Inferior parietal cortex (tissue), 1 donor: ENCODE measurements at regions not wholly inside any gene's neighbourhood (a gene's known extent, or its start where the extent isn't known, plus 50 kb on each side); places are given as distances from the start of the nearest gene placed in this dataset.

Experiments used
- DNase-seq: peaks from one replicate; pipeline ENCODE4 v3.0.0-alpha.2; 2016; ENCODE audit errors: extremely low spot score

DNA sequence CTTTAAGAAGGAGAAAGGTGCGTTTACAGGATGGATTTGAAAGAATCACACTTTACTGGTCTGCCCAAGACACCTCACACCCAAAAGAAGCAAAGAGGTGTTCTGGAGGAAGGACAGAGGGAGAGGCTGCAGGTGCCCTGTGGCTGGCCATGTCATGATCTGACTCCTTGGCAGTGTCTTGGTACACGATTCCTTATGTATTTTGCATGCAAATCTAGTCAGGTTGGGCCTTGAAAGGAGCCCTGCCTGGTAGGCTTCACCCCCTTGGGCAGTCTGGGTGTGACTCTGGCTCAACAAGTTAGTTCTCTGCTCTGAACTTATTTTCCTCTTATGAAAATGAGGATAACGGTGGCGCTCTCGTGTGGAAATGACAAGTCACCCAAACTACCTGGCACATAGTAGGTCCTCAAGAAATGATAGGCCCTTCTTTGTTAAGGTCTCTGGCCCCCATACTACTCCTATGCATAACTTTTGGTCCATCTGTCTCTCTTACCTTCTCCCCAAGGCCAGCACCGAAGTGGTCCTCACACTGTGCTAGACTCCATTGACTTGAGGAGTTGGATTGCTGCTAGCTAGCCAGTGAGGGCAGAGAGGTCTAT is 212.5 kb downstream of the SEMA6A start:
- no peak for DNase-seq

DNA sequence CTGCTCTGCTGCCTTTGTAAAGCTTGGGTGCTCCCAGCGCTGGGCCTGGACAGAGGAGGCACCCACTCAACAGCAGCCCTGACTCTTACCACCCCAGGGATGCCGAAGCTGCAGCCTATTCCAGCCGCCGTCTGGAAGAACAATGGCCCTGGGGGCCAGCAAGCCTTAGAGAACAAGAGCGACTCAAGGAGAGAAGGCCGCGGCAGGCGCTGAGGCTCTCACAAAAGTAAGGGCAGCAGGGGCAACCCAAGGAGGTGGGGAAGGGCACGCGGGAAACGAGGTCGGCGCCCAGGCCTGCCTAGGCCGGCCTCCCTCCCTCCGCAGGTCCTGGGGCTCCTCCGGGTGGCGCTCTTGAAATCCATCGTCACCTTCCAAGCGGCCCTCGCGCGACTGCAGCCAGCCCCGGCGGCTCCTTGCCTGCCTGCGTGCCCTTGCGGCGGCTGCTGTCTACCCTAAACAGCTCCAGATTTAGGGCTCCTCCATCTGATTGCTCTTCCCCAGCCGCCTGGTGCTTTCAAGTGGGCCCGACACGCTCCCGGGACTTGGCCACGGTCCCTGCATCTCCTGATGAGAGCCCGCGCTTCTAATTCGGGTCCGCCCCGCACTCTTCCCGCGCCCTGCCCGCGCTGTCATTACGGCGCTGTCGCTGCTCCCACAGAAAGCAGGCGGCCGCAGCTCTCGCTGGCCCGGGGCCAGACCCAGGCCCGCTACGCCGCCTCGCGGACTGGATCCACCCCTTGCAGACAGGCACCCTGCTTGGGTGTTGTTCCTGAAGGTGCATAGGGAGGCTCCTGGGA is 213.3 kb downstream of the SEMA6A start:
- DNase-seq: peak; percentile 63

DNA sequence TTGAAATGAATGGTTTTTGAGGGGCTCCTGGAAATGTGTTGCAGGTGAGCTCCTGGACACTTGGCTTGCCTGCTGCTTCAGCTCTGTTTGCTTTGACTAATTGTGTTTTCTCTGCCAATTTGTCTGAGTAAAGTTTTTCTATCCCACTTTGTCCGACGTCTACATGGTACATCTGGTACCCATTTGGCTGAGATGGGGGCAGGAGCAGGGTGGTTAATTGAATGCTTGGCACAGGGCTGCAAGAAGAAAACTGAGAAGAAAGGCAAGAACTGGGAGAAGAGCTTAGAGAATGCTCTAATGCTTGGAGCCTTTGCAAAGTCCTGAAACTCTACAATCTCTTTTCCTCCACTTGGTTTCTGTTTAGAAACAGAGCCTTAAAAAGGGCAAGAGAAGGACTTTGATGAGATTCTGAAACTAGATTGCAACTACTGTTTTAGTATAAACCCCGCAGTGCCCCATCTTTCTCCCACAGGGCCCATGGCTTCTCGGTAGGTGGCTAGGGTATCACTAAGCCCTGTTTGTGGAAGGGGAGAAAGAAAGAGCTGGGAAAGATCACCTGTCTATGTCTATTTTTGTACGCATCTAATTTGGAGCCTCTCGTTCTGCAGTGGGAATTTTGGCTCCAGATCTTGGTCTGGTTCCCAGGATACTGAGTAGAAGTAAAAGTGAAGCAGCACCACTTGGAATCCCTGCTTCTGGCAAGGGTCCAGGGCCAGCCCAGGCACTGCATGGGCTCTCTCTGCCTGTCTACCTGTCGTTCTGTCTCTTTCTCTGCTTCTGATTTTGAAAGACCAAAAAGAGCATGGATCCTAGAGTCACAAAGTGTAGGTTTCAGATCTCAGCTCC is 214.4 kb downstream of the SEMA6A start:
- peak; percentile 55 for DNase-seq

DNA sequence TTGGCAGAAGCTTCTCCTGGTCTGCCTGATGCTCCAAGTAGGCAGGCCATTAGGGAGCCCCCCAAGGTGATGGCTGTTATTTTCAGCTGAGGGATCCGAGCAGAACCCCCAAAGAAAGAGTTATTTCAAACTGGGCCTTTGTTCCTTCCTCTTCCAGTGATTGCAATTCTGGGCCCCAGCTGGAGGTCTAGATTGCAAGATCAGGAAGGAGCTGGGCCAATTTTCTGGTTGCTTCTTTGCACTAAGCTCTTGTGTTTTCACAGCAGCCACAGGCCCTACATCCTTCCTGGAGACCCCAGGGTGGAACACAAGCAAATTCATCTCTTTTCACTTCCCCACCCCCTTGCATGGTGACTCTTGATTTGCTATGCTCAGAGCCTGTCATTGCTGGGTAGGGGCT is 215.0 kb downstream of the SEMA6A start:
- DNase-seq: no peak

DNA sequence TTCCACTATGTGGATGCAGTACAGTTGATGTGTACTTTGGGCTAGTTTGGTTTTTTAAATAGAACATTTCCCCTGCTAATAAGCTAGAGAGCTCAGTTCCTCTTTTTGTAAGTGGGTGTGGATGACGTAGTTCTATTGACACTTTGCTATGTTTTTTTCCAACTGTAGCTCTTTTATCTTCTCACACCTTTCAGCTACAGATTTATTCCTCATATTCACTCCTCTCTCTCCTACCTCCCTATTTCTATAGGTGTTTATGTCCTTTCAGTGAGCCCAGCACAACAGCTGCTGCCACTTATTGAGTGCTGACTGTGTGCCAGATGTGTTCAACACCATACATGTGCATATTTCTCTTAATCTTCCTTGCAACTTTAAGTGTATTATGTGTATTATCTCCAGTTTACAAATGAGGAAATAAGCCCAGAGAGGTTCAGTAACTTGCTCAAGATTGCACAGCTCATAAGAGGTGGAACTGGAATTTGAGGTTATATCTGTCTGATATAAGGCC is 215.7 kb downstream of the SEMA6A start:
- peak; percentile 39 for DNase-seq

DNA sequence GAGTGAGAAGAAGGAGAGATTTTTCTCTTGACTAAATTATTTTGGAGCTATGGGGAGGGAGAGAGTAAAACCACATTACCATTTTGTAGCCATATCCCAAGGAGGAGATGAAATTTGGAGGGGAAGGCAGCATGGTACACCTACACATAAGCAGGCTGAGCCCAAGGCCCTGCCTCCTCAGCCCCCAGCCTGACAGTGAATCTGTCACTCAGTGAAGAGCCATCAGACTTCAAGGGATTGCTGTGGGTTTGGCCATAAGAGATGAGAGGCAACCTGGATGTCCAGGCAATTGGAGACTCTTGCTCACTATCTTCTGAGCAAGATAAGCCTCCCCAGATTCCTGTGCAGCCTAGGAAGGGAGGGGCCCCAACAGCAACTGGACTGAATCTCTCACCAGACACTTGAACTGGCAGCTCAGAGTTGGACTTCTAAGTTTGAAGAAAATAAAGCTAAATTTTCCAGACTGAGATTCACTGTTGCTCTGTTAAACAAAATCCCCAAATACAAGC is 216.6 kb downstream of the SEMA6A start:
- DNase-seq: no peak

DNA sequence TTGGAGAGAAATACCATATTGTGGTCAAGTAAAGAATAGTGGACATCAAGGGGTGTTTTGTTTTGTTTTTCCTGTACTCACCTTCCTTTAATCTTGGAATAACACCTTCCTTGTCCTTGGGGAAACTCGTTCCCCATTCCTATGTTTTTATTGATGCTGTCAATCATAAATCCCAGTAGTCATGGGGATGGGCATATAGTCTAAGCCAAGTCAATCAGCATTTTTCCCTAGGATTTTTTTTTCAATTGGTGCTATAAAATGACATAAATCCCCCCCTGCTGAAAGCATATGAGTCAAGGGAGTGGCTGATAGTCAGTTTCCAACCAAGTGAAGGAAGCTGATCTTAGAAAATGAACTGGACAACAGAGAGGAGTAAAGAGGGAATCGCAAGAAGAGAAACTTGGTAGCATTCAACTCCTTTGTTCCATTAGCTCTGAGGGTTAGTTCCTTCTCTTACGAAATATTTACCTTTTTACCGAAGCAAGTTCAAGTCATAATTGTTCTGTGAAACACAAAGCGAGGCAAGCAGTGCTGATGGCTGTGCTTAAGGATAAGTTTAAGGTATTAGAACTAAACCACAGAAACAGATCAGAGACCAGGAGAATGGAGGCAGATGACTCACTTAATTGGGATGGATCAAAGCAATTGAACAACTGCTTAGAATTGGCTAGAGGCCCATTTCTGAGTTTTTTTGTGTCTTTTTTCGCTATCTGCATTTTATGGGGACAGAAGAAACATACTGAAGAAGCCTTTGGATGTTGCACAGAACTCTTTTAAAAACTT is 218.6 kb downstream of the SEMA6A start:
- DNase-seq: no peak

DNA sequence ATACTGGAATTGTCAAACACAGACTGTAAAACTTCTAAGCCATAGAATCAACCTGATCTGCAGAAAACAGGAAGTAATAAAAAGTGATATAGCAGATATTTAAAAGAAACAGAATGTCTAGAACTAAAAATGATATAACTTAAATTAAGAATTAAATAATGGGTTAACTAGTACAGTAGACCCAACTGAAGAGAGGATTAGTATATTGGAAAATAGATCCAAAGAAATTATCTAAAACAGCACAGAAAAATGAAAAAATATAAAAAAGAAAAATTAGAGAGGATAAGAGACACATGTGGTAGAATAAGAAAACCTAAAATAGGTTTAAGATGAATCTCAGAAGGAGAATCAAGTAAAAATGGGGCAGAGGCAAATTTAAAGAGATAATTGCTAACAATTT is 219.9 kb downstream of the SEMA6A start:
- no peak for DNase-seq

DNA sequence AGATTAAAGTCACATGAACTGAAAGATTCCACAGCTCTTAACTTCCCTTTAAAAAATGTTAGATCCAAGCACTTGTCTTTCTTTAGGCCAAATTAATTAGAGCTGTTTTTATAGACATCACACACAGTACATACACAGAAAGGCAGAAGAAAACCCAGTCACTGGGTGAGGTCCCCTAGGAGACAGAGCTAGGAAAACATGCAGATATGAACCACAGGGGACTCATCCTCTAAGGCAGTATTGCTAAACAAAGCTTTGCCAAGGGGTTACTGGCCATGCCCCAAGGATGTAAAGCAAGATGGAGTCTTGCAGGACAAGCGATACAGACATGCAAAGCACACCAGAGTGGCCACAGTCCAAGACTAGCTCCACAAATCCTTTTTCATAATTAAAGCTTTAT is 227.0 kb downstream of the SEMA6A start:
- no peak for DNase-seq

DNA sequence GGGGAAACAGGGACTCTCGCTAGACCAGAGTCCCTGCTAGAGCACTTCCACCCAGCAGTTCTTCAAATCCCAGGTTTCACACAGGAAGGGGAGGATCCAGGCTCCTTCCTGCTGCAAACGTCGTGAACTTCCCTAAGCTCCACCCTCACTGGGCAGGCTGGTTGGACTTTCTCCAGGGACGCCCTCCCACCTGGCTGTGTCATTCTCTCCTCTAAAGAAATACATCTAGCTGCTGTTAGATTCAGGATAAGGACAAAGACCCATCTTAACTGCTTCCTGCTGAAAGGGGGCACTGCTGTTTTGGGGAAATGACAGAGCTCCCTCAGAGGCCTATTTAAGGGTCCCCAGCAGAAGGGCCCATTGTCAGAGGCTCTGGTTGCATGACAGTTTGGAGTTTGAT is 230.7 kb downstream of the SEMA6A start:
- DNase-seq: no peak
